NCI-H69 (cell line): ENCODE measurements at regions not wholly inside any gene's neighbourhood (a gene's known extent, or its start where the extent isn't known, plus 50 kb on each side); places are given as distances from the start of the nearest gene placed in this dataset.

Experiments used
- DNase-seq: peaks from one replicate; lab custom pipeline; 2025; lab: John Stamatoyannopoulos, UW

DNA sequence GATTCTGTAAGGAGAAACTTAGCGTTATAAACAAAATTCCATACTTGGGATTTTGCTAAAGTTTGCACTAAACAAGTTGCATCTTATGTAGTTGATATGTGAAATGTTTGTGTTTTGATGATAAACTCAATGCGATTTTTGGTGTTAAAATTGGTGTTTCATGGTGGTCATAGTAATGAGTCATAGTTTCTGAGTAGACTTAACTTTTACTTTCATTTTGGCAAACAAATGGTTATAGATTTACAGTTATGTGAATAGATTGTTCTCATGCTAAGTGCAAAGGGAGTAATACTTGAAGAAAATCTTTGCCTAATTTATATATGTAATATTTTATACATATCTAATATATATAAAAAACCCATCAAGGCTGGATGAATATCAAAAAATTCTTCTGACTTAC, 107.3 kb upstream of the ELAVL2 start:
- no peak for DNase-seq

GRCh38 chr9:23926368-23926767, 100.3 kb upstream of the ELAVL2 start:
- no peak for DNase-seq

DNA sequence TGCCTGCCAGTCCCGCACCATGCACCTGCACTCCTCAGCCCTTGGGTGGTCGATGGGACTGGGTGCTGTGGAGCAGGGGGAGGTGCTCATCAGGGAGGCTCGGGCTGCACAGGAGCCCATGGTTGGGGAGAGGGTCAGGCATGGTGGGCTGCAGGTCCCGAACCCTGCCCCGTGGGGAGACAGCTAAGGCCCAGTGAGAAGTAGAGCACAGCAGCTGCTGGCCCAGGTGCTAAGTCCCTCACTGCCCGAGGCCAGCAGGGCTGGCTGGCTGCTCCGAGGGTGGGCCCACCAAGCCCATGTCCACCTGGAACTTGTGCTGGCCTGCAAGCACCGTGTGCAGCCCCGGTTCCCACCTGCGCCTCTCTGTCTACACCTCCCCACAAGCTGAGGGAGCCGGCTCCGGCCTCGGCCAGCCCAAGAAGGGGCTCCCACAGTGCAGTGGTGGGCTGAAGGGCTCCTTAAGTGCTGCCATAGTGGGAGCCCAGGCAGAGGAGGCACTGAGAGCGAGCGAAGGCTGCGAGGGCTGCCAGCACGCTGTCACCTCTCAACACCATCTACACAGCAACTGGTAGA, 88.5 kb upstream of the ELAVL2 start:
- DNase-seq = no peak

DNA sequence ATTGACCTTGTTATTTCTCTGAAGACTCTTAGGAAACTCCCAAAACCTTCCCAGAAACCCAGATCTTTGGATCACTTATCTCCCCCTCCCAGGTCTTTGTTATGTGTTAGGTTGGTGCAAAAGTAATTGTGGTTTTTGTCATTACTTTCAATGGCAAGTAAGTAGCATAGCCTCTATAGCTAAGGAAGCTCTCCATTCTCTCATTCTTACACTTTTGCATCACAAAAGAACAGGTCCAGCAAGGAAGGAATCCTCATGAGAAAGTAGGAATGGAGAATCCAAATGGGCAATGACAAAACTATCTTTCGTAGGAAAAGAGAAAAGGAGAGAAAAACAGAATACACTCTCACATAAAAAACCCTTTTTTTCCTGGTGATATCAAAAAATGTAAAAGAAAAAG, 81.3 kb upstream of the ELAVL2 start:
- no peak for DNase-seq

- no peak for DNase-seq
These were observed 61.7 kb upstream of the ELAVL2 start for GRCh38 chr9:23887781-23888180.
